H1 (cell line): ENCODE measurements at regions not wholly inside any gene's neighbourhood (a gene's known extent, or its start where the extent isn't known, plus 50 kb on each side); places are given as distances from the start of the nearest gene placed in this dataset.
A peak's percentile ranks its signal among the peaks of the same experiment; 100 is the strongest.

Source experiments
- CTCF ChIA-PET: fragments of 300-600 bp; sonication (Branson Sonifier 250); formaldehyde crosslinking; loops from one replicate; lab custom pipeline; 2021; ENCODE audit not compliant: partially characterized antibody; lab: Charles Lee
- POLR2A ChIA-PET: fragments of 300-600 bp; sonication (Branson Sonifier 250); formaldehyde crosslinking; loops from one replicate; lab custom pipeline; 2021; ENCODE audit warnings: inconsistent platforms; ENCODE audit not compliant: partially characterized antibody; lab: Charles Lee
- DNase-seq, 2 experiments: peaks; one replicate each; pipeline versions ENCODE4 v3.0.0 to v3.0.0-alpha.2; 2010 to 2022; ENCODE audit warnings: low spot score in 2 of 2, low read depth in 1 of 2, mixed read lengths in 1 of 2
- FAIRE-seq: peaks from 2 replicates; lab custom pipeline; 2011; peaks lifted over from hg19 to GRCh38; lab: Jason Lieb, UNC
- H2AFZ ChIP-seq: 2 replicates; pipeline ENCODE4 v1.8.1; 2012; ENCODE audit warnings: low read length, inconsistent platforms
- H2AK5ac ChIP-seq: 2 replicates; pipeline ENCODE4 v1.6.1; 2013; ENCODE audit warnings: low read depth, low read length
- H2BK120ac ChIP-seq: replicated peaks from 2 replicates; pipeline ENCODE3; 2013; ENCODE audit warnings: low read depth, low read length, inconsistent platforms
- H2BK12ac ChIP-seq: 2 replicates; pipeline ENCODE4 v1.6.1; 2013; ENCODE audit warnings: low read depth, low read length
- H2BK15ac ChIP-seq: 2 replicates; pipeline ENCODE4 v1.6.1; 2013; ENCODE audit warnings: low read length
- H2BK20ac ChIP-seq: 2 replicates; pipeline ENCODE4 v1.6.1; 2013; ENCODE audit warnings: low read length
- H2BK5ac ChIP-seq: 2 replicates; pipeline ENCODE4 v1.6.1; 2013; ENCODE audit warnings: low read depth, low read length
- H3K14ac ChIP-seq: 2 replicates; pipeline ENCODE4 v1.6.1; 2013; ENCODE audit warnings: inconsistent platforms; ENCODE audit not compliant: insufficient read length
- H3K18ac ChIP-seq: 2 replicates; pipeline ENCODE4 v1.6.1; 2013; ENCODE audit warnings: low read length; ENCODE audit errors: extremely low read depth
- H3K23ac ChIP-seq: 2 replicates; pipeline ENCODE4 v1.6.1; 2013; ENCODE audit warnings: inconsistent platforms; ENCODE audit not compliant: insufficient read length
- H3K23me2 ChIP-seq: 2 replicates; pipeline ENCODE4 v1.6.1; 2013; ENCODE audit warnings: low read depth, low read length
- H3K27ac ChIP-seq: 2 replicates; pipeline ENCODE4 v1.6.1; 2011; ENCODE audit warnings: low read depth, low read length, inconsistent platforms
- H3K27me3 ChIP-seq, 4 experiments: replicated peaks in 1 of 4; 1 replicate in 1 of 4; 2 replicates in 3 of 4; pipeline versions ENCODE4 v1.6.1 to v1.8.1; 2011 to 2013; ENCODE audit warnings: low read length in 3 of 4, mild to moderate bottlenecking in 3 of 4, inconsistent platforms in 2 of 4, mixed read lengths in 2 of 4, moderate library complexity in 1 of 4; ENCODE audit not compliant: control insufficient read depth in 3 of 4, insufficient read depth in 3 of 4; ENCODE audit errors: extremely low read depth in 1 of 4
- H3K36me3 ChIP-seq, 4 experiments: 2 replicates each; pipeline versions ENCODE4 v1.6.1 to v1.8.1; 2011 to 2013; ENCODE audit warnings: mild to moderate bottlenecking in 4 of 4, low read length in 3 of 4, moderate library complexity in 2 of 4, control low read depth in 1 of 4, inconsistent platforms in 1 of 4; ENCODE audit not compliant: insufficient read depth in 4 of 4, control insufficient read depth in 2 of 4
- H3K4ac ChIP-seq: replicated peaks from 2 replicates; pipeline ENCODE3; 2013; ENCODE audit warnings: low read length, low read depth, mixed read lengths, inconsistent platforms; ENCODE audit not compliant: insufficient read length
- H3K4me1 ChIP-seq, 4 experiments: replicated peaks in 1 of 4; 1 replicate in 1 of 4; 2 replicates in 3 of 4; pipeline versions ENCODE4 v1.6.1 to v1.8.1; 2011 to 2013; ENCODE audit warnings: low read length in 3 of 4, inconsistent platforms in 2 of 4, mixed read lengths in 1 of 4; ENCODE audit not compliant: insufficient read depth in 4 of 4, control insufficient read depth in 3 of 4
- H3K4me2 ChIP-seq, 2 experiments: 2 replicates each; pipeline versions ENCODE4 v1.6.1 to v1.8.1; 2011 to 2013; ENCODE audit warnings: low read depth in 2 of 2, low read length in 2 of 2, control low read depth in 1 of 2, inconsistent platforms in 1 of 2, mild to moderate bottlenecking in 1 of 2; ENCODE audit not compliant: insufficient read depth in 1 of 2
- H3K4me3 ChIP-seq, 4 experiments: fragments of 200-600, 300-600 bp in 1 of 4; sonication (generic), shearing (Covaris generic), sonication (Bioruptor Twin) in 1 of 4; 2 replicates each; pipeline versions ENCODE4 v1.5.1 to v1.8.1; 2011 to 2016; ENCODE audit warnings: low read length in 4 of 4, low read depth in 3 of 4, control low read depth in 2 of 4, inconsistent platforms in 2 of 4, mild to moderate bottlenecking in 2 of 4, mixed read lengths in 1 of 4, moderate library complexity in 1 of 4; ENCODE audit not compliant: insufficient read depth in 2 of 4; ENCODE audit errors: extremely low read depth in 1 of 4
- H3K56ac ChIP-seq: replicated peaks from 2 replicates; pipeline ENCODE3; 2013; ENCODE audit warnings: low read depth, mild to moderate bottlenecking, mixed read lengths, low read length, inconsistent platforms; ENCODE audit not compliant: insufficient read length
- H3K79me1 ChIP-seq: 2 replicates; pipeline ENCODE4 v1.6.1; 2013; ENCODE audit warnings: low read depth, low read length, control low read depth
- H3K79me2 ChIP-seq, 2 experiments: 2 replicates each; pipeline versions ENCODE4 v1.6.1 to v1.8.1; 2012 to 2013; ENCODE audit warnings: low read length in 2 of 2, mild to moderate bottlenecking in 2 of 2, inconsistent platforms in 1 of 2; ENCODE audit not compliant: insufficient read depth in 2 of 2, control insufficient read depth in 1 of 2
- H3K9ac ChIP-seq, 4 experiments: replicated peaks in 1 of 4; 1 replicate in 1 of 4; 2 replicates in 3 of 4; pipeline versions ENCODE4 v1.6.1 to v1.8.1; 2011 to 2013; ENCODE audit warnings: low read depth in 3 of 4, low read length in 3 of 4, control low read depth in 2 of 4, mild to moderate bottlenecking in 2 of 4, moderate library complexity in 2 of 4, inconsistent platforms in 1 of 4; ENCODE audit errors: extremely low read depth in 1 of 4
- H3K9me3 ChIP-seq, 2 experiments: 2 replicates each; pipeline versions ENCODE4 v1.6.1 to v1.8.1; 2012 to 2013; ENCODE audit warnings: mild to moderate bottlenecking in 2 of 2, moderate library complexity in 2 of 2, control low read depth in 1 of 2, inconsistent platforms in 1 of 2, low read depth in 1 of 2, low read length in 1 of 2, mixed read lengths in 1 of 2; ENCODE audit not compliant: insufficient read depth in 2 of 2
- H4K20me1 ChIP-seq, 2 experiments: replicated peaks in 1 of 2; 2 replicates each; pipeline versions ENCODE3 to v1.8.1; 2011 to 2013; ENCODE audit warnings: inconsistent platforms in 2 of 2, low read length in 2 of 2, mild to moderate bottlenecking in 1 of 2; ENCODE audit not compliant: insufficient read depth in 2 of 2, control insufficient read depth in 1 of 2
- H4K5ac ChIP-seq: 2 replicates; pipeline ENCODE4 v1.6.1; 2013; ENCODE audit warnings: low read length, low read depth, mixed read lengths, inconsistent platforms; ENCODE audit not compliant: insufficient read length
- H4K8ac ChIP-seq: 2 replicates; pipeline ENCODE4 v1.8.0; 2013; ENCODE audit warnings: mild to moderate bottlenecking, moderate library complexity, low read length, inconsistent platforms; ENCODE audit not compliant: insufficient read depth; ENCODE audit errors: extremely low read depth
- H4K91ac ChIP-seq: replicated peaks from 2 replicates; pipeline ENCODE3; 2013; ENCODE audit warnings: low read length, mixed read lengths, inconsistent platforms; ENCODE audit not compliant: insufficient read length
- MAFK ChIP-seq: IDR thresholded peaks from 2 replicates; pipeline ENCODE4 v1.6.1; 2012; ENCODE audit warnings: low read depth, mild to moderate bottlenecking, improper control_type of control experiment, low read length
- NRF1 ChIP-seq: IDR thresholded peaks from 2 replicates; pipeline ENCODE4 v1.6.1; 2011; ENCODE audit warnings: mild to moderate bottlenecking, low read depth, low read length, improper control_type of control experiment
- USF2 ChIP-seq: IDR thresholded peaks from 2 replicates; pipeline ENCODE4 v1.6.1; 2011; ENCODE audit warnings: low read length, improper control_type of control experiment
- whole genome bisulfite sequencing, 2 experiments: shearing (Covaris generic) in 1 of 2; methylation state at CpG; one replicate each; pipeline versions ENCODE4 v1.1.6 to v1.1.7; 2013 to 2015; ENCODE audit warnings: low lambda C conversion rate in 2 of 2, mixed read lengths in 2 of 2, inconsistent platforms in 1 of 2, low coverage in 1 of 2, missing lambda C conversion rate in 1 of 2; ENCODE audit not compliant: insufficient replicate concordance in 2 of 2, insufficient coverage in 1 of 2, insufficient read length in 1 of 2; ENCODE audit errors: extremely low coverage in 1 of 2, missing lambda C conversion rate in 1 of 2; 5-methylcytosine and 5-hydroxymethylcytosine counted together

- Histone ChIP-seq H2BK20ac (no peak overlapping the region), H3K4me1 (no peaks in the 10 kb centered on the region; a peak in 1 of 7 replicates), H3K14ac (no peak overlapping the region), H3K23ac (no peak overlapping the region), H3K4me3 (no peak overlapping the region), H3K4ac (no peak overlapping the region), H3K79me2 (no peaks in the 10 kb centered on the region), H3K23me2 (no peaks in the 10 kb centered on the region), H4K5ac (no peak overlapping the region), H3K27me3 (no peaks in the 10 kb centered on the region), H3K9ac (no peak overlapping the region), H3K56ac (no peak overlapping the region), H2BK5ac (no peak overlapping the region), H4K20me1 (no peaks in the 10 kb centered on the region), H3K27ac (no peak overlapping the region), H2BK15ac (no peak overlapping the region), H2BK12ac (no peak overlapping the region), H3K79me1 (no peaks in the 10 kb centered on the region), H2AFZ (no peak overlapping the region), H2BK120ac (no peak overlapping the region), H3K9me3 (no peaks in the 10 kb centered on the region), H2AK5ac (no peak overlapping the region), H4K8ac (peak overlapping the region; percentile 42; the same call in 1 of the 2 replicates), H3K36me3 (no peaks in the 10 kb centered on the region), H4K91ac (no peak overlapping the region), H3K4me2 (no peak overlapping the region), H3K18ac (no peak overlapping the region)
- TF ChIP-seq USF2 (no peak), NRF1 (no peak), MAFK (no peak)
- FAIRE-seq (no peak), DNase-seq (no peak)
- ChIA-PET POLR2A (no interaction called here), CTCF (interaction anchor here (2.2 kb wide), 1 partner anchor 16 kb away, joined by 6 read pairs; no protein-coding TSS in a partner anchor)
- 97% methylated on average over 9 of the region's 9 CpGs; no CpG with 5 or more reads in 1 of the 2 experiments for WGBS, 2 experiments
Observed at GRCh38 chr1:30600258-30600657, 123.1 kb downstream of the MATN1 start.
